Left kidney (tissue), 1 donor: ENCODE measurements at regions not wholly inside any gene's neighbourhood (a gene's known extent, or its start where the extent isn't known, plus 50 kb on each side); places are given as distances from the start of the nearest gene placed in this dataset.
A peak's percentile ranks its signal among the peaks of the same experiment; 100 is the strongest.
"Not testable (repeated sequence)": the region's sequence is repeated elsewhere in the genome, so short reads cannot be mapped to it uniquely, and the experiment has no call there.

Source experiments
- DNase-seq: peaks from one replicate; pipeline ENCODE4 v3.0.0-alpha.2; 2013

GRCh38 chr18:42474577-42474976 lies 519.5 kb downstream of the PIK3C3 start:
- DNase-seq: no peak

- DNase-seq: no peak
Measured at GRCh38 chr18:42475157-42475556, 520.1 kb downstream of the PIK3C3 start.

GRCh38 chr18:42477267-42477666 lies 522.2 kb downstream of the PIK3C3 start:
- DNase-seq: peak; percentile 26

- DNase-seq: peak; percentile 75
Measured at GRCh38 chr18:42480441-42480840, 525.4 kb downstream of the PIK3C3 start.

- DNase-seq: no peak
Measured at GRCh38 chr18:42484648-42485047, 529.6 kb downstream of the PIK3C3 start.

GRCh38 chr18:42486271-42486670 lies 531.2 kb downstream of the PIK3C3 start:
- no peak for DNase-seq

GRCh38 chr18:42508683-42509296 lies 553.8 kb downstream of the PIK3C3 start:
- no peak for DNase-seq

GRCh38 chr18:42509750-42510415 lies 554.8 kb downstream of the PIK3C3 start:
- DNase-seq: no peak

GRCh38 chr18:42510540-42510939 lies 555.5 kb downstream of the PIK3C3 start:
- no peak for DNase-seq

- no peak for DNase-seq
Measured at GRCh38 chr18:42513441-42513840, 558.4 kb downstream of the PIK3C3 start.

- no peak for DNase-seq
Measured at GRCh38 chr18:42514512-42514911, 559.5 kb downstream of the PIK3C3 start.

GRCh38 chr18:42517896-42518295 lies 562.9 kb downstream of the PIK3C3 start:
- no peak for DNase-seq

GRCh38 chr18:42518331-42518730 lies 563.3 kb downstream of the PIK3C3 start:
- DNase-seq: not testable (repeated sequence)

- DNase-seq: no peak
Measured at GRCh38 chr18:42520138-42520537, 565.1 kb downstream of the PIK3C3 start.

- DNase-seq: no peak
Measured at GRCh38 chr18:42525905-42526304, 570.9 kb downstream of the PIK3C3 start.

GRCh38 chr18:42527766-42528165 lies 572.7 kb downstream of the PIK3C3 start:
- DNase-seq: no peak

- peak; percentile 35 for DNase-seq
Measured at GRCh38 chr18:42530276-42530675, 575.2 kb downstream of the PIK3C3 start.

- no peak for DNase-seq
Measured at GRCh38 chr18:42532119-42532518, 577.1 kb downstream of the PIK3C3 start.

GRCh38 chr18:42533009-42533575 lies 578.1 kb downstream of the PIK3C3 start:
- no peak for DNase-seq

- DNase-seq: no peak
Measured at GRCh38 chr18:42533616-42534015, 578.6 kb downstream of the PIK3C3 start.

GRCh38 chr18:42534313-42534712 lies 579.3 kb downstream of the PIK3C3 start:
- DNase-seq: no peak

GRCh38 chr18:42536442-42536841 lies 579.0 kb downstream of the RIT2 start:
- DNase-seq: no peak

- peak; percentile 26 for DNase-seq
Measured at GRCh38 chr18:42537291-42537690, 578.2 kb downstream of the RIT2 start.

- DNase-seq: no peak
Measured at GRCh38 chr18:42544901-42545300, 570.6 kb downstream of the RIT2 start.
